ENCODE measurements at regions not wholly inside any gene's neighbourhood (a gene's known extent, or its start where the extent isn't known, plus 50 kb on each side); places are given as distances from the start of the nearest gene placed in this dataset.

- Histone ChIP-seq H2BK20ac (ENCODE audit: low read depth, low read length, poor library complexity, severe bottlenecking) (no peak overlapping the region), H3K4me2 (ENCODE audit: insufficient read depth, insufficient read length, low read length) (no peak overlapping the region), H4K91ac (ENCODE audit: insufficient read length, low read depth, low read length) (no peak overlapping the region), H3K4me1 (ENCODE audit: insufficient read depth, low read length) (no peaks in the 10 kb centered on the region), H2BK5ac (ENCODE audit: insufficient read length, low read length) (no peak overlapping the region), H2AFZ (ENCODE audit: low read length) (no peak overlapping the region), H3K4ac (ENCODE audit: low read depth, low read length) (no peak overlapping the region), H2BK120ac (ENCODE audit: low read depth, low read length, poor library complexity, severe bottlenecking) (no peak overlapping the region), H2BK12ac (ENCODE audit: insufficient read length, low read depth, low read length) (no peak overlapping the region), H2BK15ac (ENCODE audit: low read depth, low read length) (no peak overlapping the region), H4K5ac (ENCODE audit: insufficient read length, low read depth, low read length) (no peak overlapping the region), H3K79me1 (ENCODE audit: insufficient read depth, low read depth, low read length, poor library complexity, severe bottlenecking) (no peaks in the 10 kb centered on the region), H4K8ac (replicated peaks; ENCODE audit: insufficient read length, low read depth, low read length) (no peak overlapping the region), H3K14ac (ENCODE audit: insufficient read depth, low read length) (no peak overlapping the region), H3K79me2 (ENCODE audit: insufficient read depth, low read length) (no peaks in the 10 kb centered on the region), H3K23ac (ENCODE audit: insufficient read length, low read depth, low read length) (no peak overlapping the region), H2AK5ac (ENCODE audit: insufficient read length, low read length) (no peak overlapping the region), H3K27ac (ENCODE audit: insufficient read length, low read depth, low read length) (no peak overlapping the region), H3K9ac (ENCODE audit: extremely low read depth, insufficient read length, low read length) (no peak overlapping the region), H4K20me1 (ENCODE audit: control insufficient read depth, insufficient read depth, insufficient read length) (no peaks in the 10 kb centered on the region), H3K56ac (ENCODE audit: insufficient read length, low read depth, low read length) (no peak overlapping the region), H3T11ph (ENCODE audit: low read length) (no peak overlapping the region), H3K18ac (ENCODE audit: insufficient read length, low read depth, low read length) (no peak overlapping the region), H3K23me2 (ENCODE audit: insufficient read length, low read depth, low read length, poor library complexity, severe bottlenecking) (no peaks in the 10 kb centered on the region), H3K27me3 (ENCODE audit: insufficient read depth, low read length) (no peaks in the 10 kb centered on the region), H3K9me3 (ENCODE audit: control insufficient read depth, low read depth, low read length) (no peaks in the 10 kb centered on the region)
- Mint-ChIP-seq H3K36me3 (ENCODE audit: insufficient read depth in 1 of 3, low read depth in 3 of 3) (no peaks in the 10 kb centered on the region), H3K4me1 (no peaks in the 10 kb centered on the region), H3K4me3 (no peak overlapping the region), H3K9me3 (no peaks in the 10 kb centered on the region), H3K27me3 (ENCODE audit: low read depth) (no peaks in the 10 kb centered on the region; the same call in 1 of the 2 replicates), H3K27ac (no peak overlapping the region)
- no peak for TF ChIP-seq CTCF (conservative IDR thresholded peaks at IDR 0.05)
- WGBS (ENCODE audit: extremely low coverage, insufficient read length, low lambda C conversion rate) = no CpG with 5 or more reads among the region's 4 CpGs
- DNase-seq = no peak
Observed at GRCh38 chr9:108525186-108525585, 330.6 kb downstream of the ACTL7B start.
